NT2/D1 (cell line): ENCODE measurements at regions not wholly inside any gene's neighbourhood (a gene's known extent, or its start where the extent isn't known, plus 50 kb on each side); places are given as distances from the start of the nearest gene placed in this dataset.
"Not testable (repeated sequence)": the region's sequence is repeated elsewhere in the genome, so short reads cannot be mapped to it uniquely, and the experiment has no call there.

Experiments used
- SUZ12 ChIP-seq: IDR thresholded peaks from 2 replicates; pipeline ENCODE4 v1.6.1; 2011; ENCODE audit not compliant: insufficient read length, insufficient read depth; ENCODE audit errors: extremely low read depth
- YY1 ChIP-seq: IDR thresholded peaks from 2 replicates; pipeline ENCODE4 v1.6.1; 2011; ENCODE audit not compliant: insufficient read length, insufficient read depth
- ZNF274 ChIP-seq: IDR thresholded peaks from 2 replicates; pipeline ENCODE4 v1.6.1; 2011; ENCODE audit warnings: mild to moderate bottlenecking, low read depth, low read length

GRCh38 chr2:91446915-91447314 lies 2755.4 kb downstream of the RPIA start:
- not testable (repeated sequence) for TF ChIP-seq YY1, ZNF274, SUZ12
